Liver (tissue), 8 donors: ENCODE measurements at regions not wholly inside any gene's neighbourhood (a gene's known extent, or its start where the extent isn't known, plus 50 kb on each side); places are given as distances from the start of the nearest gene placed in this dataset.

Experiments
- DNase-seq: peaks from one replicate; pipeline ENCODE4 v3.0.0-alpha.2; 2017; ENCODE audit warnings: low spot score
- H3K27ac ChIP-seq, 2 donors: one replicate each; pipeline ENCODE4 v1.7.0; 2013; ENCODE audit warnings: inconsistent platforms in 2 of 2, low read length in 2 of 2, control low read depth in 1 of 2, low read depth in 1 of 2, mild to moderate bottlenecking in 1 of 2
- H3K27me3 ChIP-seq, 4 donors: one replicate each; pipeline versions ENCODE4 v1.6.1 to v1.7.0; 2013; ENCODE audit warnings: low read length in 3 of 4, inconsistent platforms in 1 of 4, mild to moderate bottlenecking in 1 of 4, moderate library complexity in 1 of 4; ENCODE audit not compliant: control insufficient read depth in 4 of 4, insufficient read depth in 4 of 4
- H3K36me3 ChIP-seq, 4 donors: one replicate each; pipeline versions ENCODE4 v1.6.1 to v1.7.0; 2013; ENCODE audit warnings: low read length in 3 of 4, mild to moderate bottlenecking in 3 of 4, low read depth in 1 of 4, moderate library complexity in 1 of 4; ENCODE audit not compliant: control insufficient read depth in 4 of 4, insufficient read depth in 3 of 4
- H3K4me1 ChIP-seq, 4 donors: one replicate each; pipeline versions ENCODE4 v1.6.1 to v1.7.0; 2013; ENCODE audit warnings: low read length in 3 of 4, mild to moderate bottlenecking in 3 of 4, moderate library complexity in 1 of 4; ENCODE audit not compliant: control insufficient read depth in 4 of 4, insufficient read depth in 4 of 4
- H3K4me3 ChIP-seq, 3 donors: one replicate each; pipeline versions ENCODE4 v1.6.1 to v1.7.0; 2013; ENCODE audit warnings: low read length in 3 of 3, control low read depth in 1 of 3, low read depth in 1 of 3, mild to moderate bottlenecking in 1 of 3
- H3K9ac ChIP-seq, 2 donors: one replicate each; pipeline ENCODE4 v1.7.0; 2013; ENCODE audit warnings: low read length in 2 of 2, mild to moderate bottlenecking in 2 of 2, moderate library complexity in 2 of 2, control low read depth in 1 of 2, low read depth in 1 of 2
- H3K9me3 ChIP-seq, 4 donors: one replicate each; pipeline versions ENCODE4 v1.6.1 to v1.7.0; 2013; ENCODE audit warnings: low read length in 3 of 4; ENCODE audit not compliant: control insufficient read depth in 4 of 4
- EGR1 ChIP-seq, 2 donors: IDR thresholded peaks; 2 replicates each; pipeline ENCODE4 v1.6.1; 2016 to 2018; ENCODE audit warnings: antibody characterized with exemption in 2 of 2, low read depth in 2 of 2
- FOXA2 ChIP-seq: IDR thresholded peaks from 2 replicates; pipeline ENCODE4 v1.6.1; 2016; ENCODE audit warnings: antibody characterized with exemption
- GABPA ChIP-seq, 2 donors: IDR thresholded peaks in 1 of 2; conservative IDR thresholded peaks in 1 of 2; 2 replicates each; pipeline ENCODE4 v1.6.1; 2016; ENCODE audit warnings: antibody characterized with exemption in 2 of 2, mild to moderate bottlenecking in 1 of 2, moderate library complexity in 1 of 2
- HNF4G ChIP-seq: IDR thresholded peaks from 2 replicates; pipeline ENCODE4 v1.6.1; 2016; ENCODE audit warnings: antibody characterized with exemption
- JUND ChIP-seq, 2 donors: IDR thresholded peaks; 2 replicates each; pipeline ENCODE4 v1.6.1; 2016; ENCODE audit warnings: antibody characterized with exemption in 2 of 2
- NR2F2 ChIP-seq: IDR thresholded peaks from 2 replicates; pipeline ENCODE4 v1.6.1; 2016; ENCODE audit warnings: antibody characterized with exemption
- RAD21 ChIP-seq, 2 donors: IDR thresholded peaks; 2 replicates each; pipeline ENCODE4 v1.6.1; 2016; ENCODE audit warnings: antibody characterized with exemption in 2 of 2, mild to moderate bottlenecking in 2 of 2
- REST ChIP-seq: IDR thresholded peaks from 2 replicates; pipeline ENCODE4 v1.6.1; 2016; ENCODE audit warnings: antibody characterized with exemption, mild to moderate bottlenecking
- RXRA ChIP-seq, 2 donors: IDR thresholded peaks; 2 replicates each; pipeline ENCODE4 v1.6.1; 2017 to 2018; ENCODE audit warnings: antibody characterized with exemption in 2 of 2, mild to moderate bottlenecking in 1 of 2
- SP1 ChIP-seq: IDR thresholded peaks from 2 replicates; pipeline ENCODE4 v1.6.1; 2018; ENCODE audit warnings: antibody characterized with exemption, mild to moderate bottlenecking
- TAF1 ChIP-seq: conservative IDR thresholded peaks from 2 replicates; pipeline ENCODE4 v1.6.1; 2016; ENCODE audit warnings: antibody characterized with exemption, mild to moderate bottlenecking
- YY1 ChIP-seq: IDR thresholded peaks from 2 replicates; pipeline ENCODE4 v1.6.1; 2016; ENCODE audit warnings: antibody characterized with exemption, mild to moderate bottlenecking
- WGBS: extraction: QIAGEN DNeasy Blood & Tissue Kit; methylation state at CpG from one replicate; pipeline ENCODE4 v1.1.7; 2013; 5-methylcytosine and 5-hydroxymethylcytosine counted together
- TF ChIP-seq, protein P1 (sequence below): IDR thresholded peaks from 2 replicates; pipeline ENCODE4 v1.6.1; 2016; ENCODE audit warnings: antibody characterized with exemption
- TF ChIP-seq, protein P2 (sequence below): fragments of 150-350 bp; IDR thresholded peaks from 2 replicates; pipeline ENCODE4 v1.5.1; 2017; ENCODE audit warnings: improper control_type of control experiment, low read depth, low read length; ENCODE audit not compliant: missing input control
- TF ChIP-seq, protein P3 (sequence below): IDR thresholded peaks from 2 replicates; pipeline ENCODE4 v1.6.1; 2016; ENCODE audit warnings: antibody characterized with exemption
- TF ChIP-seq, protein P4 (sequence below): IDR thresholded peaks from 2 replicates; pipeline ENCODE4 v1.6.1; 2016; ENCODE audit warnings: antibody characterized with exemption
- donor health status: healthy.
- donor health status: healthy.
- donor health status: healthy.
- donor health status: healthy.
- donor health status: healthy.

DNA sequence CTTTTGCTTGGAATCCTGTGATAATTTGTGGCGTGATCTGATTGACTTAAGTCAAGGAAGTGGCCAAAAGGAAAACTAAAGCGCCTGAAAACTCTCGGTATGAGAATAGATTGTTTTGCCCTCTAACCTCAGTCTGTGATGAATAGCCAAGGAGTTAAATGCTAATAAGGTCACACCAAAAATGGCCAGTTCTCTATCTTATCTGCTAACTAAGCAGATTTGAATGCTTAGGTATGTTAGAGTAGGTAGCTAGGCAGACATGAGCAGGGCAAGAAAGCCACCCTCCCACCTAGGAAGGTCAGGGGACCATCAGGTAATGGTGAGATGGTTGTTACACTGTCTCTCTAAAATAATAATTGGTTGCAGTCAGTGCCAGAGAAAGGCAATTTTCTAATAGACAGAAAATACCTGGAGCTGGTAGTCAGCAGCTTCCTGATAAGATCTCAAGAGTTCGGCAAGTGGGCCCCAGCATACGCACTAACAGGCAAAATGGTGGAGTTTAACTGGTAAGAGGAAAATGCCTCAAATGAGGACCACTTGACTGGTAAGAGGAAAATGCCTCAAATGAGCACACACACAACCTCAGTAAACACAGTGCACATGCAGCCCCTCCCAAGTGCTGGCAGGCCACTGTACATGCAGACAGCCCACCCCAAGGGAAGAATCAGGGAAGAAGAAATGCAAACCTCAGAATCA is 468.4 kb downstream of the MBD2 start:
- no peaks in the 10 kb centered on the region for H3K4me1 ChIP-seq
- no peaks in the 10 kb centered on the region for H3K27me3 ChIP-seq
- 84% methylated on average over 5 of the region's 5 CpGs for WGBS
- no peak overlapping the region for H3K27ac ChIP-seq
- H3K4me3 ChIP-seq, result no peak overlapping the region
- no peak for DNase-seq
- TF ChIP-seq YY1, result no peak
- no peak for TF ChIP-seq GABPA (IDR thresholded peaks at IDR 0.05 in 1 of 2, conservative IDR thresholded peaks at IDR 0.05 in 1 of 2)
- TF ChIP-seq TAF1, result no peak
- TF ChIP-seq, protein P1, sequence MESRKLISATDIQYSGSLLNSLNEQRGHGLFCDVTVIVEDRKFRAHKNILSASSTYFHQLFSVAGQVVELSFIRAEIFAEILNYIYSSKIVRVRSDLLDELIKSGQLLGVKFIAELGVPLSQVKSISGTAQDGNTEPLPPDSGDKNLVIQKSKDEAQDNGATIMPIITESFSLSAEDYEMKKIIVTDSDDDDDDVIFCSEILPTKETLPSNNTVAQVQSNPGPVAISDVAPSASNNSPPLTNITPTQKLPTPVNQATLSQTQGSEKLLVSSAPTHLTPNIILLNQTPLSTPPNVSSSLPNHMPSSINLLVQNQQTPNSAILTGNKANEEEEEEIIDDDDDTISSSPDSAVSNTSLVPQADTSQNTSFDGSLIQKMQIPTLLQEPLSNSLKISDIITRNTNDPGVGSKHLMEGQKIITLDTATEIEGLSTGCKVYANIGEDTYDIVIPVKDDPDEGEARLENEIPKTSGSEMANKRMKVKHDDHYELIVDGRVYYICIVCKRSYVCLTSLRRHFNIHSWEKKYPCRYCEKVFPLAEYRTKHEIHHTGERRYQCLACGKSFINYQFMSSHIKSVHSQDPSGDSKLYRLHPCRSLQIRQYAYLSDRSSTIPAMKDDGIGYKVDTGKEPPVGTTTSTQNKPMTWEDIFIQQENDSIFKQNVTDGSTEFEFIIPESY, result no peak
- no peak for TF ChIP-seq HNF4G
- no peak for TF ChIP-seq SP1
- no peak for TF ChIP-seq REST
- no peak for TF ChIP-seq NR2F2
- no peak for TF ChIP-seq EGR1 (IDR thresholded peaks at IDR 0.05; ENCODE audit: low read depth in 2 of 2)
- no peak for TF ChIP-seq RAD21 (IDR thresholded peaks at IDR 0.05)
- no peak for TF ChIP-seq JUND (IDR thresholded peaks at IDR 0.05)
- no peak for TF ChIP-seq RXRA (IDR thresholded peaks at IDR 0.05)
- TF ChIP-seq, protein P2, sequence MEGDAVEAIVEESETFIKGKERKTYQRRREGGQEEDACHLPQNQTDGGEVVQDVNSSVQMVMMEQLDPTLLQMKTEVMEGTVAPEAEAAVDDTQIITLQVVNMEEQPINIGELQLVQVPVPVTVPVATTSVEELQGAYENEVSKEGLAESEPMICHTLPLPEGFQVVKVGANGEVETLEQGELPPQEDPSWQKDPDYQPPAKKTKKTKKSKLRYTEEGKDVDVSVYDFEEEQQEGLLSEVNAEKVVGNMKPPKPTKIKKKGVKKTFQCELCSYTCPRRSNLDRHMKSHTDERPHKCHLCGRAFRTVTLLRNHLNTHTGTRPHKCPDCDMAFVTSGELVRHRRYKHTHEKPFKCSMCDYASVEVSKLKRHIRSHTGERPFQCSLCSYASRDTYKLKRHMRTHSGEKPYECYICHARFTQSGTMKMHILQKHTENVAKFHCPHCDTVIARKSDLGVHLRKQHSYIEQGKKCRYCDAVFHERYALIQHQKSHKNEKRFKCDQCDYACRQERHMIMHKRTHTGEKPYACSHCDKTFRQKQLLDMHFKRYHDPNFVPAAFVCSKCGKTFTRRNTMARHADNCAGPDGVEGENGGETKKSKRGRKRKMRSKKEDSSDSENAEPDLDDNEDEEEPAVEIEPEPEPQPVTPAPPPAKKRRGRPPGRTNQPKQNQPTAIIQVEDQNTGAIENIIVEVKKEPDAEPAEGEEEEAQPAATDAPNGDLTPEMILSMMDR, result no peak
- TF ChIP-seq, protein P3, sequence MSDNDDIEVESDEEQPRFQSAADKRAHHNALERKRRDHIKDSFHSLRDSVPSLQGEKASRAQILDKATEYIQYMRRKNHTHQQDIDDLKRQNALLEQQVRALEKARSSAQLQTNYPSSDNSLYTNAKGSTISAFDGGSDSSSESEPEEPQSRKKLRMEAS, result no peak
- TF ChIP-seq, protein P4, sequence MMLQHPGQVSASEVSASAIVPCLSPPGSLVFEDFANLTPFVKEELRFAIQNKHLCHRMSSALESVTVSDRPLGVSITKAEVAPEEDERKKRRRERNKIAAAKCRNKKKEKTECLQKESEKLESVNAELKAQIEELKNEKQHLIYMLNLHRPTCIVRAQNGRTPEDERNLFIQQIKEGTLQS, result no peak
- TF ChIP-seq FOXA2, result no peak
- no peaks in the 10 kb centered on the region for H3K36me3 ChIP-seq
- no peaks in the 10 kb centered on the region for H3K9me3 ChIP-seq
- no peak overlapping the region for H3K9ac ChIP-seq
